ENCODE measurements at regions not wholly inside any gene's neighbourhood (a gene's known extent, or its start where the extent isn't known, plus 50 kb on each side); places are given as distances from the start of the nearest gene placed in this dataset.

- DNase-seq = no peak
Measured at GRCh38 chr7:69126896-69127479, 471.3 kb upstream of the AUTS2 start.

- DNase-seq = no peak
Measured at GRCh38 chr7:69129524-69129923, 468.8 kb upstream of the AUTS2 start.

GRCh38 chr7:69129951-69130350 is 468.3 kb upstream of the AUTS2 start:
- DNase-seq = no peak

- no peak for DNase-seq
Measured at GRCh38 chr7:69130396-69130795, 467.9 kb upstream of the AUTS2 start.

GRCh38 chr7:69134316-69134715 is 464.0 kb upstream of the AUTS2 start:
- no peak for DNase-seq

GRCh38 chr7:69147631-69148030 is 450.6 kb upstream of the AUTS2 start:
- DNase-seq = no peak

- DNase-seq = no peak
Measured at GRCh38 chr7:69149804-69150782, 448.2 kb upstream of the AUTS2 start.

- DNase-seq = no peak
Measured at GRCh38 chr7:69162326-69162725, 435.9 kb upstream of the AUTS2 start.

- no peak for DNase-seq
Measured at GRCh38 chr7:69162931-69163670, 435.2 kb upstream of the AUTS2 start.

- DNase-seq = no peak
Measured at GRCh38 chr7:69166979-69167516, 431.2 kb upstream of the AUTS2 start.

GRCh38 chr7:69169386-69169785 is 428.9 kb upstream of the AUTS2 start:
- no peak for DNase-seq

GRCh38 chr7:69172357-69173077 is 425.8 kb upstream of the AUTS2 start:
- DNase-seq = no peak

GRCh38 chr7:69173341-69173740 is 424.9 kb upstream of the AUTS2 start:
- DNase-seq = no peak

GRCh38 chr7:69173846-69174245 is 424.4 kb upstream of the AUTS2 start:
- DNase-seq = no peak

GRCh38 chr7:69176841-69177240 is 421.4 kb upstream of the AUTS2 start:
- DNase-seq = no peak

GRCh38 chr7:69177461-69177861 is 420.8 kb upstream of the AUTS2 start:
- DNase-seq = no peak

- no peak for DNase-seq
Measured at GRCh38 chr7:69177941-69178494, 420.3 kb upstream of the AUTS2 start.

GRCh38 chr7:69180662-69181061 is 417.6 kb upstream of the AUTS2 start:
- DNase-seq = no peak

GRCh38 chr7:69182596-69183467 is 415.4 kb upstream of the AUTS2 start:
- DNase-seq = no peak

GRCh38 chr7:69184339-69184738 is 413.9 kb upstream of the AUTS2 start:
- DNase-seq = no peak

- DNase-seq = no peak
Measured at GRCh38 chr7:69185170-69185569, 413.1 kb upstream of the AUTS2 start.
